ENCODE measurements at regions not wholly inside any gene's neighbourhood (a gene's known extent, or its start where the extent isn't known, plus 50 kb on each side); places are given as distances from the start of the nearest gene placed in this dataset.

DNA sequence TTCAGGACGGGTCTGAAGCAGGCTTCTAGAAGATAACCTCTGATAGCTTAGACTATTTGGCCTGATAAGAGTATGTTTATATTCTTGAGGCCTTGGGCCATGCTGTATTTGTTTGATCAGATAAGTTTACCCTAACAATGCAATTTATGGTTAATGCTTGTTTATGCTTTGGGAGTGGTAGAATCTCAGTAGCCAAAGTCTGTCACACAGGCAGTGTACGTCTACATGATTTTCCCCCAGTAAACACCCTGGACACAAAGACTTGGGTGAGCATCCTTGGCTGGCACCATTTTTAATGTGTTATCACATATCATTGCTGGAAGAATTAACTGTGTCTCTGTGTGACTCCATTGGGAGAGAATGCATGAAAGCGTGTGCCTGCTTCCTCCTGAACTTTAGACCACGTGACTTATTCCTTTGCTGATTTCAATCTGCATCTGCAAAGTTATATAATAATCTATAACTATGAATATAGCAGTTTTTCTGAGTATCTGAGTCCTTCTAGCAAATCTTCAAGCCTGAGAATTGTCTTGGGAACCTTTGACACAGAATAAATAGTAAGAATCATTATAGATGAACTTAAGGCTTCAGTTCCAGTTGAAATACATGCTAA, 172.4 kb downstream of the CASP12 start:
- no peaks in the 10 kb centered on the region for H3K36me3 ChIP-seq (ENCODE audit: control insufficient read depth, insufficient read depth, low read length)
- no peak for DNase-seq (ENCODE audit: low read depth)
- FAIRE-seq: no peak
- TF ChIP-seq, protein P1, sequence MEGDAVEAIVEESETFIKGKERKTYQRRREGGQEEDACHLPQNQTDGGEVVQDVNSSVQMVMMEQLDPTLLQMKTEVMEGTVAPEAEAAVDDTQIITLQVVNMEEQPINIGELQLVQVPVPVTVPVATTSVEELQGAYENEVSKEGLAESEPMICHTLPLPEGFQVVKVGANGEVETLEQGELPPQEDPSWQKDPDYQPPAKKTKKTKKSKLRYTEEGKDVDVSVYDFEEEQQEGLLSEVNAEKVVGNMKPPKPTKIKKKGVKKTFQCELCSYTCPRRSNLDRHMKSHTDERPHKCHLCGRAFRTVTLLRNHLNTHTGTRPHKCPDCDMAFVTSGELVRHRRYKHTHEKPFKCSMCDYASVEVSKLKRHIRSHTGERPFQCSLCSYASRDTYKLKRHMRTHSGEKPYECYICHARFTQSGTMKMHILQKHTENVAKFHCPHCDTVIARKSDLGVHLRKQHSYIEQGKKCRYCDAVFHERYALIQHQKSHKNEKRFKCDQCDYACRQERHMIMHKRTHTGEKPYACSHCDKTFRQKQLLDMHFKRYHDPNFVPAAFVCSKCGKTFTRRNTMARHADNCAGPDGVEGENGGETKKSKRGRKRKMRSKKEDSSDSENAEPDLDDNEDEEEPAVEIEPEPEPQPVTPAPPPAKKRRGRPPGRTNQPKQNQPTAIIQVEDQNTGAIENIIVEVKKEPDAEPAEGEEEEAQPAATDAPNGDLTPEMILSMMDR (IDR thresholded peaks at IDR 0.05; ENCODE audit: insufficient read depth, low read length, severe bottlenecking): no peak
- no peak overlapping the region for H3K4me3 ChIP-seq (ENCODE audit: low read depth, low read length)
- H3K27me3 ChIP-seq (ENCODE audit: control insufficient read depth, insufficient read depth, low read length): no peaks in the 10 kb centered on the region

DNA sequence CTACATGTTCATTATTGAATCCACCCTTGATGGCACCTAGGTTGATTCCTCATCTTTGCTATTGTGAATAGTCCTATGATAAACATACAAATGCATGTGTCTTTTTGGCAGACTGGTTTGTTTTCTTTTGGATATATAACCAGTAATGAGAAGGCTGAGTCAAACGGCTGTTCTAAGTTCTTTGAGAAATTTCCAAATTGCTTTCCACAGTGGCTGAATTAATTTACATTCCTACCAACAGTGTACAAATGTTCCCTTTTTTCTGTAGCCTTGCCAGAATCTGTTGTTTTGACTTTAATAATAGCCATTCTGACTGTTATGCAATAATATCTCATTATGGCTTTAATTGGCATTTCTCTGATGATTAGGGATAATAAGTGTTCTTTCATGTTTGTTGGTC, 184.9 kb downstream of the CASP12 start:
- FAIRE-seq (no peak), DNase-seq (ENCODE audit: low read depth) (no peak)
- Histone ChIP-seq H3K27me3 (ENCODE audit: control insufficient read depth, insufficient read depth, low read length) (no peaks in the 10 kb centered on the region), H3K36me3 (ENCODE audit: control insufficient read depth, insufficient read depth, low read length) (no peaks in the 10 kb centered on the region), H3K4me3 (ENCODE audit: low read depth, low read length) (no peak overlapping the region)
- TF ChIP-seq, protein P1 (IDR thresholded peaks at IDR 0.05; ENCODE audit: insufficient read depth, low read length, severe bottlenecking): no peak

DNA sequence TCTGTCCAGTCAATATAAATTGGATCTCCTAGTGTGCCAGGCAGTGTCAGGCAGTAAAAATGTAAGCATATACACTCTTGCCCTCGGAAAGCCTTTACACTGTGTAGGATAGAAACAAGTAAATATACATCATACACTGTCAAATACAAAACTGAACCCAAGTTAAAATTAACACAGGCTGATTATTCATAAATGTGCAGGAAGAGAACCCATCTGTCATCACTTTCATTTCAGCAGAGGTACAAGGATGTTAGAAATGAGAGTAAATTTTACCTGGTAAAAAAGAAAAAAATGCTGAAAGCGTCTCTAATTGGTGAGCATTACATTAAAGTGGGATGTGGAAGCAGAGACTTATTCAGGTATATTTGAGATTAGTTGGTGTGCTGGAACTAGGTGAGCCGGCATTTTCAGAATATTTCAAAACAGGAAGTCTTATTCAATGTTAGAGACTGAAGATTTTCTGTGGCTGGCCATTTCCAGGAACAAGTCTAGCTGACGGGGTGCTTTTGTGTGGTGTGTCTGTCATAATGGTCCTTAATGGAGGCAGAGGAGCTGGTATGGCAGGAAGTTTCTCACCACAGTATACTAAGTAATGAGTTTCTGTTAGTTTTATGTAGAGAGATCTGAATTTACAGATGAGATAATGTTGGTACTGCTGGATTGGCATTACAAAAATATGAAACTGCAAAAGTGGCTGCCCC, 192.6 kb downstream of the CASP12 start:
- FAIRE-seq (no peak), DNase-seq (ENCODE audit: low read depth) (peak; percentile 72)
- H3K27me3 ChIP-seq (ENCODE audit: control insufficient read depth, insufficient read depth, low read length): no peaks in the 10 kb centered on the region
- TF ChIP-seq, protein P1 (IDR thresholded peaks at IDR 0.05; ENCODE audit: insufficient read depth, low read length, severe bottlenecking): no peak
- H3K36me3 ChIP-seq (ENCODE audit: control insufficient read depth, insufficient read depth, low read length): no peaks in the 10 kb centered on the region
- H3K4me3 ChIP-seq (ENCODE audit: low read depth, low read length): no peak overlapping the region

DNA sequence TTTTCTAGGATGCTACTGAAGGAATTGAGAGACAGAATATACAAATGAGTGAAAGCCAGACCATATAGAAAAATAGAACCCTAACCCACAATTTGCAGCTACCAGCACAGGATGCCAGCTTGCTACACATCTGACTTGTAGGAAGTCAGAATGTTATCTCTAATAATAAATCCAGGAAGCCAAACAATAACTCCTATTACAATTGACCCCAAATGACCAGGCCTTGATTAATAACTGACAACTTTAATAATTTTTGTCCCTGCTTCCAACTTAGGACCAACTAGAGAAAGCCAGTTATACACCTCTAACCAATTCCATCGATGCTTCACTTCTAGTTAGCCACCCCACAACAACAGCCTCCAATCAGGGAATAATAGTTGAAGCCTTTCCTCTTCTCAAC, 193.4 kb downstream of the CASP12 start:
- TF ChIP-seq, protein P1 (IDR thresholded peaks at IDR 0.05; ENCODE audit: insufficient read depth, low read length, severe bottlenecking): no peak
- Histone ChIP-seq H3K4me3 (ENCODE audit: low read depth, low read length) (no peak overlapping the region), H3K36me3 (ENCODE audit: control insufficient read depth, insufficient read depth, low read length) (no peaks in the 10 kb centered on the region), H3K27me3 (ENCODE audit: control insufficient read depth, insufficient read depth, low read length) (no peaks in the 10 kb centered on the region)
- DNase-seq (ENCODE audit: low read depth) (no peak), FAIRE-seq (no peak)

DNA sequence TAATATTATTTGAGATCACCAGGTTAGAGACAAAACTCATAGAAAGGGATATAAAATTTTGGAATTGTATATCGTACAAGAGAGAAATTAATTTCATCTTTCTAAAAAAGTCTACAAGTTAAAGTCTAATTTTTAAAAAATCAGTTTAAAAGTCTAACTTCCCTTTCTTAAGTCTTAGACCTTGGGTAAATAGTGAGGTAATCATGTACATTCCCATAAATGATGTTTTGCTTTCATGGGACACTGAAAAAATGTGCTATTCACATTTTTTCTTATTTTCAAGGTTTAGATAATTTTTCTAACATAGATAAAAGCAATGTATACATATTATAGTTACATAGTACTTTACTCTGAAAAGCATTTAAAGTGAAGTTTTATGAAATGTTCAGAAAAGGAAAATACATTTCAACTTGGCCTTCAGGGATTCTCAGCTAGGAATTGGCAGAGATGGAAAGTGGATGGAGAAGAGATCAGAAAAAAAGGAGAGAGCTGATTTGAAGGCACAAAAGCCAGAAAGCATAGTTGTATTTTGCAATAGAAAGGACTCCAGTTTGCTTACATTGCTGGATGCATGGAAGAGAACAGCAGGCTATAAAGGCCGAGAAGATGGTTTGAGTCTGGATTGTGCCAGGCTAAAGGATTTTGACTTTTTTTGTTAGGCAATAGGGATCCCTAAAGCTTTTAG, 194.0 kb downstream of the CASP12 start:
- Histone ChIP-seq H3K27me3 (ENCODE audit: control insufficient read depth, insufficient read depth, low read length) (no peaks in the 10 kb centered on the region), H3K4me3 (ENCODE audit: low read depth, low read length) (no peak overlapping the region), H3K36me3 (ENCODE audit: control insufficient read depth, insufficient read depth, low read length) (no peaks in the 10 kb centered on the region)
- FAIRE-seq (no peak), DNase-seq (ENCODE audit: low read depth) (no peak)
- TF ChIP-seq, protein P1 (IDR thresholded peaks at IDR 0.05; ENCODE audit: insufficient read depth, low read length, severe bottlenecking): no peak

Measured in bronchial epithelial cell (primary cell).